ENCODE measurements at regions not wholly inside any gene's neighbourhood (a gene's known extent, or its start where the extent isn't known, plus 50 kb on each side); places are given as distances from the start of the nearest gene placed in this dataset.
A peak's percentile ranks its signal among the peaks of the same experiment; 100 is the strongest.

DNA sequence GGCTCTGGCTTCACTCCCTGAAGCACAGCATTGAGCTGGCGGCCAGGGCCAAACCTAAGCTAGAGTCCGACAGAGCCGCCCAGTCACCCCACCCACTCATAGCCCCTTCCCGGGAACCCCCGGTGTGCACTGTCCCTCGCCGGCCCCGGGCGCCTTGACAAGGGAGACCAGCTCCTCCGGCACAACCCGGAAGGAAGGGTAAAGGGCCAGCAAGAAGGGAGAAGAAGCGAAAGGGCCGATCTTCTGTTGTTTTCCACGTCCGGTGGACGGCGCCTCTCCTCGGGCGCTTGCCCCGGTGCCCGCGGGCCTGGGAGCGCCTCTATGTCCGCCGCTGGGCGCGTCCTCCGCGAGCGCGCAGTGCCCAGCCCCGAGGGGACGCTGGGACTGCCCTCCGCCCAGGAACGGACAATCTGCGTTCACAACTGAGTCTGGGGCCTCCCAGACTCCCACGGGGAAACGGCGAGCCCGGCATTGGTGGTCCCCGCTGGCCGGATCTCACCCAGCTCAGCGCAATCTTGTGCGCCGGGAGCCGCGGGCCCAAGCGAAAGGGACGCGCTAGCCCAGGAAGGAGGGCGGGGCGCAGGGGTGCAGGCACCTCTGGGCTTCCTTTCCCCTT is 172.5 kb upstream of the MIR17HG start:
- DNase-seq = no peak

DNA sequence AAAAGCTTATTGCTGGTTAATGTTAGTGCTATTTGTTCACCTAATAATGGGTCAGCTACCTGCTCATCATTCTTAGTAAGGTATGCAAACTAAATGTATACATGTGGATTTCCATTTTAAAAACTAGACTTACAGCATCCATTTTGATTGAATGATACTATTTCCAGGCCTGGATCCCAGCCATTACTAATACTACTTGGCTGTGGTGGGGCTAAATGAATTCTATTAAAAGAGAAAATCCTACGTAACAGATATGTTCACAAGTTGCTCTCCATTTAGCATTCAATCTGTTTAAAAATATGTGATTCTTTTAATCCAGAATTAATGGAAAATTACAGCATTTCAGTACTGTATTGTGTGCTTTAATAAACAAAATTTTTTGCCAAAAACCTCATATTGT is 169.4 kb upstream of the MIR17HG start:
- no peak for DNase-seq

- DNase-seq = no peak
These were observed 165.6 kb upstream of the MIR17HG start for GRCh38 chr13:91181892-91182291.

DNA sequence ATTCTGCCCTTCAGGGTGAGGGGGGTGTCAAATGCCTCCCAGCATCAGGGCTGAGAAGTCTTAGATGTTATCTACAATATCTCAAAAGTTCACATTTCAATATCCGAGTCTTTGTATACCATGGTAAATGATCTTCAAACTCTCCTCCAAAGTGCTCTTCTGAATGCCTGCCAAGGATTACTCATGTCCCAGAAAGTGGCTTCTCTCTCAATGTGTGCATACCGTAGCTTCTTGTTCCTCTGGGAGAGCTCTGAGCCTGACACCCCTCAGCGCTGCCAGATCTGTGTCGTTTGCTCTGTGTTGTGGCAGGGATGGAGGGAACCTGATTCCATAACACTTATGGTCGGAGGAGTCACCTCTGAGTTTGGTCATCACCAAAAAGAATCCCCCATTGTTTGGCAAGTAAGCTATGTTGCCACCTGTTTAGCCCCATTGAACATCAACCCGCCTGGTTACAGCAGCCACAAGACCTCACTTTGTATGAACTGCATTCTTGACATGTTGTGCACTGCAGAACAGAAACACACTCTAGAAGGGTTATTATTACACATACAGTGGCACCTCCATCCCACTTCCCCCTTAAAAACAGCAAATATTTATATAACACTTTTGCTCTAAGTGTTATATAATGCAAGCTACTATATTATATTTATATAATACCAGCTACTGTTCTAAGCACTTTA is 163.1 kb upstream of the MIR17HG start:
- no peak for DNase-seq

DNA sequence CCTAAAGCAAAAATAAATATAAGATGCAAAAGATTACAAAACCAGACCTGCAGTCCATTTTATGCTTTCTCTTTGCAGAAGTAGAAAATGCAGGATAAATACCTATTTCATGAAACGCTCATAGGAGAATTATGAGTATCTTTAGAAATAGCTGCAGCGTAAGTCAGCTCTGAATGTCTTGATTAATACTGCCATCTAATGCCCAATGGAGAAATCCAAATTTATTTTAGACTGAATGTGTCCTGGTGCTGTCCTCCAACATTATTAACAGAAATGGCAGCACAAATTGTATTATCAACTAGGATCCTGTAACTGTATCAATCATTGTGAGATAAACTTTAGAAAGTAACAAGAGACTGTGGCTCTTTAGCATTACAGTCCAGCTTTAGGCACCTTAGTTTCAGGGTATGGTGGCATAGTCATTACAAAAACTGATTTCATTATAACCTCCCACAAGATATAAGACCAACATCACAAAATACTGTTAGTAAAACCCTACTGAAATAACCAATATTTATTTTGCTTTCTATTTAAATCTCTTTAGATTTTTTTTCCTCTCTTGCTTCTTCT is 162.1 kb upstream of the MIR17HG start:
- no peak for DNase-seq

- DNase-seq = no peak
These were observed 160.0 kb upstream of the MIR17HG start for GRCh38 chr13:91187522-91187921.

DNA sequence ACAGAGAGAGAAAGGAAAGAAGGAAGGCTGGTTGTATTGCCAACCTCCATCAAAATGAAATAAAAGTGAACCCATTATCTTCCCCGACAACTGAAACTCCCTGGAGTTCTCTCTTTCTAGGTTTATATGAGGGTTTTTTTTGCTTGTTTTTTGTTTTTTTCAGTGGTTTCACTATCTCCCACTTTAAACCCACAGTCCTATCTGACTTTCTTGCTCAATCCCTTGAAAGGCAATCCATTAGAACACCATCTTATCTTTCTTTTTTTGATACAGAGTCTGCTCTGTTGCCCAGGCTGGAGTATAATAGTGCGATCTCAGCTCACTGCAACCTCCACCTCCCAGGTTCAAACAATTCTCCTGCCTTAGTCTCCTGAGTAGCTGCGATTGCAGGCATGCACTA is 158.0 kb upstream of the MIR17HG start:
- no peak for DNase-seq

- DNase-seq = no peak
These were observed 154.1 kb upstream of the MIR17HG start for GRCh38 chr13:91193358-91193757.

GRCh38 chr13:91195789-91196188 is 151.7 kb upstream of the MIR17HG start:
- DNase-seq = no peak

DNA sequence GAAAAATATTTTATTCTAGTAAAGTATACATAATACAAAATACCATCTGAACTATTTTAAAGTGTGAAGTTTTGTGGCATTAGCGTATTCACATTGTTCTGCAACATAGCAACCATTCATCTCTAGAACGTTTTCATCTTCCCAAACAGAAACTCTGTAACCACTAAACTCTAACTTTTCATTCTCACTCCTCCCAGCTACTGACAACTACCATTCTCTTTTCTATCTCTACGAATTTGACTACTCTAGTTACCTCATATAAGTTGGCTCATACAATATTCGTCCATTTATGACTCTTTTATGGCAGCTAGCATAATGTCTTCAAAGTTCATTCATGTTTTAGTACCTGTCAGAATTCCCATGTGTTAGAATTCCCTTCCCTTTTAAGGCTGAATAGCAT is 150.5 kb upstream of the MIR17HG start:
- DNase-seq = no peak

DNA sequence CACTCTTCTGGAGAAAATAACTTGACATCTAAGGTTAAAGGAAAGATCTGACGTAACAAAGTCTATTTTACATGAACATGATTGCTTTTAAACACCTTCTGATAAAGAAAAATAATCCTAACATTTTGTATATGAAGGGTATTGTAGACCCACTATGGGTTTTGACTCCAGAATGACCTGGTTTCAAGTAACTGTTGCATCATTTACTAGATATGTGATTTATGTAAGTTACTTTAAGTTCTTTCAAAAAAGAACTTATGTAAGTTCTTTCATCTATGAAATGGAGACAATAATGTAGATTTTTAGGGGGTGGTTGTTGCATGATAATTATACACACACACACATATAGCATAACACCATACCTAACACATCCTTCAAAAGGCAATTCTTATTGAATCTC is 147.6 kb upstream of the MIR17HG start:
- DNase-seq = no peak

GRCh38 chr13:91200486-91200885 is 147.0 kb upstream of the MIR17HG start:
- DNase-seq = no peak

- peak; percentile 90 for DNase-seq
These were observed 144.1 kb upstream of the MIR17HG start for GRCh38 chr13:91203430-91203829.

GRCh38 chr13:91207261-91207660 is 140.2 kb upstream of the MIR17HG start:
- no peak for DNase-seq

DNA sequence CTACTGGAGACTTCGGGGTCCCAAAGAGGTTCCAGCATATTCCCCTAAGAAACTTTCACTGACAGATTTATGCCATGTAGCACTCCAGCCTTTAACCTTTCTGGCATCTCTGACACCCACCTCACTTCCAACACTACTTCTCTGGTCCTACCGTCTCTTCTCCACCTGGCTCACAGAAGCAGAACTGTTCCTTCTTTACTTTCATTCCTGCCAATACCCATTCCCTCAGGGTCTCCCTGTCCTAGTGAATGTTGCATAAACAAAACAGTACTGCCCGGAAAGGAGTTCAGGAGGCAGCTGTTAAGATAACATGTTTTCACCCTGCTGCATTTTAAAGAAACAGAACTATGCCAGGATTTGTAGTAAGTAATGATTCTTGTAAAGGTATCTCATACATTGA is 136.0 kb upstream of the MIR17HG start:
- DNase-seq = no peak

DNA sequence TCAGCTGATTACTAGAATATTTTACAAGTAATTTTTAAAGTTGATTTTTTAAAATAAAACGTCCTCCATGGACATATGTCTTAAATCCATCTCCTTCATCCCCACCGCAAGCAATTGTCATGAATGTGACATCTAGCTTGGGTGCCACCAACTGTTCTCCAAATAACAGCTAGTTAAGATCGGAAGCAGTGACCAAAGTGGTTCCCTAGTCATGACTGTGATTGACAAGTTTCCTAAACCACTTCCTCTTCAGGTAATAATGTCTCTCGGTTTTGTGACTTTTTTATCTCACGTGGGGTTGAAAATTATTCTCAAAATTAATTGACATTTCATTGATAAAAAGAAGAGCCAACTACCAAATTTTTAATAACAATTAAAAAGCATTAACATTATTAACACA is 135.3 kb upstream of the MIR17HG start:
- DNase-seq = no peak

DNA sequence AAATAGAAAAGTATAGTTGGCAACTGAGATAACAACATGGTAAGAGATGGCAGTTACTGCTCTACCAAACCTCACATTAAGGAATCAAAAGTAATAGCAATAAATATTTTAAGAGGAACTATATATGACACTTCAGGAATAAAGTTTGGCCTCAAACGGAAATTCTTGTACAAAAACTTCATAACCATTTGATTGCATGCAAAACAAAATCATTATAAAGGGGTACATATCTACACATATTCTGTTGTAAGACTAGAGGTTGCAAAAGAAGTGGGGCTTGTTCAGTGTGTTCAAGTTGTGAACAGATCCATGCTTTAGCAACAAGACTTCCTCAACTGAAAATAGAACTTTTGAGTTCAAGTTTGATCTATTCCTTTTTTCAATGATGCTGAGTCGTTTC is 133.5 kb upstream of the MIR17HG start:
- no peak for DNase-seq

GRCh38 chr13:91216928-91217700 is 130.4 kb upstream of the MIR17HG start:
- no peak for DNase-seq

DNA sequence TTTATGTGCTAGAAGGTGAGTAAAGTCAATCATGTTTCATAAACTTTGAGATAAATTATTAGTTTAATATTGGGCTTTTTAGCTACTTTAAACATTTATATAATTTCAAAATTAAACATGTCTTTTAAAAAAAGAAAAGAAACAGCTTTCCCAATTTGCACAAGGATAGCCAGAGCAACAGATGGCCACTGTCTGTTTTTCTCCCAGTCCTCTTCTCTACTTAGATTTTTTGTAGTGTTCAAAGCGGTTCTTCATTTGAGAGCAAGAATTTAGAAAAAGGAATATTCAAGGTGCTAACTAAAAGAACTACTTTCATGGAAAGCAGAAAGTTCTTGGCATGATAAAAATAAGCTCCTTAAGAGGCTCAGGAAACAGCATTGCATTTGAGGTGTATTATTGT is 128.3 kb upstream of the MIR17HG start:
- DNase-seq = no peak

GRCh38 chr13:91220872-91221271 is 126.6 kb upstream of the MIR17HG start:
- no peak for DNase-seq

- DNase-seq = no peak
These were observed 119.4 kb upstream of the MIR17HG start for GRCh38 chr13:91228108-91228507.

DNA sequence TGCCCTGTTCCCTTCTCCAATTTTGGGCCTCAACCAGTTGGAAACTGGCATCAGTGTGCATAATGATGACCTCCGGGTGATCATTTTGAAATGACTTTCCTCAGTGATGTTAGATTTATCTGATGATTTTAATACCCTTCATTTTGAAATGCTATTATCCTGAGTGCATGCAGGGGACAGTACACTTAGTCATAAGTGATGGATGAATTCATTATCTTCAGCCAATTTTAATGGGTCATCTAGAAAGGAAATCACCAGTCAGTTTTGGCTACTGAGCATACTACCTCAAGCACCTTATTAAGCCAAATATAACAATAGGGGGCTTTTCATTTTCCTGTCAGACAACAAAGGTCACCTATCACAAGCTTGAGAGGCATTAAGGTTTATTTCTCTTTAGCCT is 118.5 kb upstream of the MIR17HG start:
- DNase-seq = peak; percentile 16

- DNase-seq = no peak
These were observed 114.8 kb upstream of the MIR17HG start for GRCh38 chr13:91232716-91233115.

DNA sequence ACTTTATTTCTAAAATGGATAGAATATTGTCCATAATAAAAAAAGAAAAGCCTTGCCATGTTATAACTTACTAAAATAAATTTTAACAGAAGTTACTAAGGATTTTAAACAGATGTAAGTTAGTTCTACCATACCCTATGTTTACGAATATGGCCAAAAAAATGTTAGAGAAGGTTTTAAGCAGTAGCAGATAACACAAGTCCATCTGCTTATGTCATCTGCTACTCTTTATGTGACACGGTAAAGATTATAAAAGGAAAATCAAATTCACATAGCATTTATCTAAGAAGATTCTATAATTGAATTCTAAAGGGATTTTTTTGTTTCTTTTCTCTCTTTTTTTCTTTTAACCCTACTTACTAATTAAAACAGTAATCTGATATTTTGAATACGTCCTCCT is 114.2 kb upstream of the MIR17HG start:
- DNase-seq = no peak

Data from NCI-H1417 treated with DMSO at 0.1 percent for 48 hours (cell line).